Aorta (tissue), 5 donors: ENCODE measurements at regions not wholly inside any gene's neighbourhood (a gene's known extent, or its start where the extent isn't known, plus 50 kb on each side); places are given as distances from the start of the nearest gene placed in this dataset.
"Not testable (repeated sequence)": the region's sequence is repeated elsewhere in the genome, so short reads cannot be mapped to it uniquely, and the experiment has no call there.

ENCODE experiments used
- ATAC-seq: fragments of 200-7000 bp; cut with Tn5 transposase; one replicate; pipeline ENCODE4 v1.9.1; 2022; ENCODE audit warnings: moderate library complexity; ENCODE audit not compliant: low FRiP score
- DNase-seq, 2 donors: peaks; one replicate each; pipeline ENCODE4 v3.0.0-alpha.2; 2020
- H3K27ac ChIP-seq, 2 donors: one replicate each; pipeline ENCODE4 v1.5.1; 2013; ENCODE audit warnings: low read length in 2 of 2, mild to moderate bottlenecking in 2 of 2, moderate library complexity in 2 of 2, control low read depth in 1 of 2, inconsistent platforms in 1 of 2, low read depth in 1 of 2
- H3K27me3 ChIP-seq, 2 donors: one replicate each; pipeline ENCODE4 v1.6.1; 2013; ENCODE audit warnings: control low read depth in 1 of 2, low read length in 1 of 2, mild to moderate bottlenecking in 1 of 2, moderate library complexity in 1 of 2; ENCODE audit not compliant: insufficient read depth in 2 of 2, control insufficient read depth in 1 of 2
- H3K36me3 ChIP-seq, 2 donors: one replicate each; pipeline ENCODE4 v1.6.1; 2013; ENCODE audit warnings: control low read depth in 1 of 2, low read length in 1 of 2, mild to moderate bottlenecking in 1 of 2; ENCODE audit not compliant: insufficient read depth in 2 of 2, control insufficient read depth in 1 of 2
- H3K4me1 ChIP-seq, 2 donors: one replicate each; pipeline ENCODE4 v1.6.1; 2013; ENCODE audit warnings: low read length in 2 of 2, control low read depth in 1 of 2, mild to moderate bottlenecking in 1 of 2, moderate library complexity in 1 of 2; ENCODE audit not compliant: insufficient read depth in 2 of 2, control insufficient read depth in 1 of 2
- H3K4me3 ChIP-seq, 2 donors: one replicate each; pipeline ENCODE4 v1.5.1; 2013; ENCODE audit warnings: low read length in 2 of 2, control low read depth in 1 of 2, mild to moderate bottlenecking in 1 of 2
- H3K9me3 ChIP-seq: one replicate; pipeline ENCODE4 v1.6.1; 2013; ENCODE audit warnings: mild to moderate bottlenecking, low read length; ENCODE audit not compliant: control insufficient read depth
- WGBS, 2 donors: extraction: QIAGEN DNeasy Blood & Tissue Kit; methylation state at CpG; one replicate each; pipeline ENCODE4 v1.1.7; 2013; 5-methylcytosine and 5-hydroxymethylcytosine counted together
- intact Hi-C, 2 donors: fragments of 100-400 bp; cut with DNase I; formaldehyde crosslinking; loops; one replicate each; pipeline versions ENCODE4 v1.14.2 to v1.15.0; 2022
- donor health status: healthy with polysubstance abuse.
- donor health status: Bipolar disorder and iron deficiency.
- donor health status: DM: no; HTN: no; CAD: no.
- donor health status: DM: no; HTN: no; CAD: no.
- donor health status: DM: yes; HTN: yes; CAD: no.

DNA sequence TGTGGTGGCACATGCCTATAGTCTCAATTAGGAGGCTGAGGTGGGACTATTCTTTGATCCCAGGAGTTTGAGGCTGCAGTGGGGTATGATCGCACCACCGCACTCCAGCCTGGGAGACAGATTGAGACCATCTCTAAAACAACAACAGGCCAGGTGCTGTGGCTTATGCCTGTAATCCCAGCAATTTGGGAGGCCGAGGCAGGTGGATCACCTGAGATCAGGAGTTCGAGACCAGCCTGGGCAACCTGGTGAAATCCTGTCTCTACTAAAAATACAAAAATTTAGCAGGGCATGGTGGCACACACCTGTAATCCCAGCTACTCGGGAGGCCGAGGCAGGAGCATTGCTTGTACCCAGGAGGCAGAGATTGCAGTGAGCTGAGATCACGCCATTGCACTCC is 60.6 kb upstream of the CCT8L2 start:
- H3K27me3 ChIP-seq, H3K36me3 ChIP-seq, DNase-seq, intact Hi-C loops, H3K4me3 ChIP-seq, H3K9me3 ChIP-seq, ATAC-seq, H3K27ac ChIP-seq, H3K4me1 ChIP-seq: not testable (repeated sequence)
- 81 to 84% methylated on average over 7 of the region's 7 CpGs for WGBS, 2 donors

DNA sequence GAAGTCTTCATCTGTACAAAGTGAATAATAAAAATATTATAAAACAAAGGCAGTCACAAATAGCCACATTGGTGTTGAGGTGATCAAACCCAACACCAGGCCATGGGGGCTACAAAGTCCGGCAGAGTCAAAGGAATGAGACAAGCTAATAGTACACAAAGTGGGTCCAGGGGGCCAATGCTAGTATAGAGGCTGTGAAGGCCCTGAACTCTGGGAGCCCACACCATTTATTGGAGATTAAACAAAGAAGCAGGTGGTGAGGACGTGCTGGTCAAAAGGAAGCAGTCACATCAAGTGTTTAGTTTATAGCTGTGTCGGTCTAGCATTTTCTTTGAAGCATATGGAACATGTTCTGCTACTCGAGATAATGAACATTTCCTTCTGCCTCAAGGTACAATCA is 58.6 kb upstream of the CCT8L2 start:
- Histone ChIP-seq H3K27ac (no peak overlapping the region), H3K4me1 (no peaks in the 10 kb centered on the region), H3K4me3 (no peak overlapping the region), H3K9me3 (peaks cover 5% of the 10 kb centered on the region), H3K27me3 (no peaks in the 10 kb centered on the region), H3K36me3 (no peaks in the 10 kb centered on the region)
- ATAC-seq: no peak
- intact Hi-C loops: no loop called here
- WGBS, 2 donors: 72 to 76% methylated on average over 4 of the region's 4 CpGs
- no peak for DNase-seq
